Neutrophil (primary cell): ENCODE measurements at regions not wholly inside any gene's neighbourhood (a gene's known extent, or its start where the extent isn't known, plus 50 kb on each side); places are given as distances from the start of the nearest gene placed in this dataset.

Source experiments
- H3K27ac ChIP-seq: fragments of 200-600 bp; sonication (generic); 2 replicates; pipeline ENCODE4 v1.5.1; 2016; ENCODE audit warnings: mild to moderate bottlenecking, moderate library complexity
- H3K27me3 ChIP-seq: fragments of 200-600 bp; sonication (generic); 2 replicates; pipeline ENCODE4 v1.6.0; 2016; ENCODE audit warnings: mild to moderate bottlenecking
- H3K36me3 ChIP-seq: fragments of 200-600 bp; sonication (generic); 2 replicates; pipeline ENCODE4 v1.5.1; 2017
- H3K4me1 ChIP-seq, 2 experiments: fragments of 200-600 bp in 1 of 2; sonication (generic) in 1 of 2; 1 replicate in 1 of 2; 2 replicates in 1 of 2; pipeline versions ENCODE4 v1.5.1 to v1.6.1; 2013 to 2016; ENCODE audit warnings: low read depth in 1 of 2, low read length in 1 of 2, mild to moderate bottlenecking in 1 of 2, moderate library complexity in 1 of 2; ENCODE audit not compliant: control insufficient read depth in 1 of 2, insufficient read depth in 1 of 2
- H3K4me3 ChIP-seq, 2 experiments: fragments of 200-600 bp in 1 of 2; sonication (generic) in 1 of 2; 1 replicate in 1 of 2; 2 replicates in 1 of 2; pipeline ENCODE4 v1.5.1; 2013 to 2016; ENCODE audit warnings: low read depth in 1 of 2, low read length in 1 of 2, mild to moderate bottlenecking in 1 of 2, moderate library complexity in 1 of 2
- H3K9me3 ChIP-seq: fragments of 200-600 bp; sonication (generic); 2 replicates; pipeline ENCODE4 v1.5.1; 2016
- TF ChIP-seq, protein P1 (sequence below): fragments of 200-600 bp; sonication (generic); IDR thresholded peaks from 2 replicates; pipeline ENCODE4 v1.5.1; 2016; ENCODE audit warnings: antibody characterized with exemption

DNA sequence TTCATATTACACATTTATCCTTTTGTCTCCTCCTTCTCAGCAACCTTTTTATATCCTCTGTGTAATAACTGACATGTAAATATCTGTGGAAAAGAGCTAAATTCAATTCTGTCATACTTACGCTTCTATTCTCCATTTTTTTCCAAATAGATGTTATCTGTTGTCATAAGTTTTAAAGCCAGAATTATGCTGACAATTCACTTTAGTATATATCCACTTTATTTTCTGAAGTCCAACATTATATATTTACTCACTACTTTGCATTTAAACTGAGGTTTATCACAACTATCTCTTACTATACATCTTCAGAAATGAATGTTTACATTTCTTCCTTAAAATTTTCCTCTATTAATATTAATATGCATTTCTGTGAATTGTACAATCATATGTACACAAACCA, 247.9 kb upstream of the PCDH10 start:
- TF ChIP-seq, protein P1, sequence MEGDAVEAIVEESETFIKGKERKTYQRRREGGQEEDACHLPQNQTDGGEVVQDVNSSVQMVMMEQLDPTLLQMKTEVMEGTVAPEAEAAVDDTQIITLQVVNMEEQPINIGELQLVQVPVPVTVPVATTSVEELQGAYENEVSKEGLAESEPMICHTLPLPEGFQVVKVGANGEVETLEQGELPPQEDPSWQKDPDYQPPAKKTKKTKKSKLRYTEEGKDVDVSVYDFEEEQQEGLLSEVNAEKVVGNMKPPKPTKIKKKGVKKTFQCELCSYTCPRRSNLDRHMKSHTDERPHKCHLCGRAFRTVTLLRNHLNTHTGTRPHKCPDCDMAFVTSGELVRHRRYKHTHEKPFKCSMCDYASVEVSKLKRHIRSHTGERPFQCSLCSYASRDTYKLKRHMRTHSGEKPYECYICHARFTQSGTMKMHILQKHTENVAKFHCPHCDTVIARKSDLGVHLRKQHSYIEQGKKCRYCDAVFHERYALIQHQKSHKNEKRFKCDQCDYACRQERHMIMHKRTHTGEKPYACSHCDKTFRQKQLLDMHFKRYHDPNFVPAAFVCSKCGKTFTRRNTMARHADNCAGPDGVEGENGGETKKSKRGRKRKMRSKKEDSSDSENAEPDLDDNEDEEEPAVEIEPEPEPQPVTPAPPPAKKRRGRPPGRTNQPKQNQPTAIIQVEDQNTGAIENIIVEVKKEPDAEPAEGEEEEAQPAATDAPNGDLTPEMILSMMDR: no peak
- no peaks in the 10 kb centered on the region for H3K36me3 ChIP-seq
- no peak overlapping the region for H3K27ac ChIP-seq
- H3K9me3 ChIP-seq: no peaks in the 10 kb centered on the region
- no peak overlapping the region for H3K4me3 ChIP-seq
- no peaks in the 10 kb centered on the region for H3K27me3 ChIP-seq
- H3K4me1 ChIP-seq: no peaks in the 10 kb centered on the region

DNA sequence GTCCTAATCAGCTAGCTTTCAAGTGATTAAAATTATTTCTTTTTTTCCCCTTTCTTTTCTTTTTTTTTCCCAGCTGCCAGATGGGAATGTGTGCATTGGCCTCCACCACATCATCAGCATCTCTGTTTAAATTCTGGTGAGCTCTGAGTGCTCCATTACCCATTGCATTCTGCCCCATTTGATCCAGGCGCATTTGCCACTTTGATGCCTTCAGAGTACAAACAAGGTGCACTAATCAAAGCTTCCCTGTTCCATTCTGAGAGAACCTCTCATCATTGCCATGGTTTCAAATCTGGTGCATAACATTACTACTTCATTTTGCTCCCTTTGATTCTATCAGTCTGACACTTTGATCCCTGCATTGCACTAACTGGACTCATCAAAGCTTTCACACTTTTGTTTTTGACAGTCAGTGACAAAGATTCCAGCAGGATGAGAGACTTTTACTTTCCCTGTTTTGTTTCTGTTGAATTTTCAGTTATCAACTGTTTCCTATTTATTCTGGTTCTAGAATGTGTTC, 238.8 kb upstream of the PCDH10 start:
- Histone ChIP-seq H3K4me1 (no peaks in the 10 kb centered on the region), H3K4me3 (no peak overlapping the region), H3K36me3 (no peaks in the 10 kb centered on the region), H3K9me3 (no peaks in the 10 kb centered on the region), H3K27ac (no peak overlapping the region), H3K27me3 (no peaks in the 10 kb centered on the region)
- TF ChIP-seq, protein P1: no peak

DNA sequence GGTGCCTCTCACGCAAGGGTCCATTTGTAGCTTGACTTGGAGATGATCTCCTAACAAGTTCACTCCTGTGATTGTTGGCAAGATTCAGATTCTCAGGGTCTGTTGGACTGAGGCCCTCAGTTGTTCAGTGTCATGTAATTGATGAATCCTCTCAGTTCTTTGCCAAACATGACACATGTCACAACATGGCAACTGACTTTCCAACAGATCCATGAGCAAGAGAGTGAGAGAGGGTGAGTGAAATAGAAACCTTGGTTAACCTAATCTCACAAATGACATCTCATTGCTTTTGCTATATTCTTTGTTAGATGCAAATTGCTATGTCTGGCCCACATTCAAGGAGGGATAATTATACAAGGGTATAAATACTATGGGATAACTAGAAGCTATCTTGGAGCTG, 231.0 kb upstream of the PCDH10 start:
- Histone ChIP-seq H3K36me3 (no peaks in the 10 kb centered on the region), H3K4me3 (no peak overlapping the region), H3K9me3 (no peaks in the 10 kb centered on the region), H3K4me1 (no peaks in the 10 kb centered on the region), H3K27me3 (no peaks in the 10 kb centered on the region), H3K27ac (no peak overlapping the region)
- TF ChIP-seq, protein P1: no peak

DNA sequence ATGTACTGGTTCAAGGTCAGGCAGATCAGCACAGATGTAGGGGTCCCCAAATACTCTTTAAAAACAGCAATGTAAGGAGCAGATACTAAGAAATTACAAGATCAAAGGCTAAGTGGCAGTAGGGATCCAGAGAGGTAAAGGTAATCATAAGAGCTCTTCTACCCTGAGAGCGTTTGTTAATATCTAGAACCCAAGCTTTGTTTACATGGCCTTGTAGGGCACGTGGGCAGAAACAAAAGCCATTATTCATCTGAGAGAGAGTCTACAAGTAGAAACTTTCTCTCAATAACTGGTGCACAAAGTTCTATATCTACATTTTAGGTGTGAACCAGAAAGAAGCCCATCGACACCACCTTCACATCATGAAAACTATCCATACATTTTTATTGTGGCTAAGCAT, 225.6 kb upstream of the PCDH10 start:
- no peaks in the 10 kb centered on the region for H3K27me3 ChIP-seq
- H3K27ac ChIP-seq: no peak overlapping the region
- H3K4me3 ChIP-seq: no peak overlapping the region
- TF ChIP-seq, protein P1: no peak
- H3K9me3 ChIP-seq: no peaks in the 10 kb centered on the region
- H3K36me3 ChIP-seq: no peaks in the 10 kb centered on the region
- H3K4me1 ChIP-seq: no peaks in the 10 kb centered on the region

DNA sequence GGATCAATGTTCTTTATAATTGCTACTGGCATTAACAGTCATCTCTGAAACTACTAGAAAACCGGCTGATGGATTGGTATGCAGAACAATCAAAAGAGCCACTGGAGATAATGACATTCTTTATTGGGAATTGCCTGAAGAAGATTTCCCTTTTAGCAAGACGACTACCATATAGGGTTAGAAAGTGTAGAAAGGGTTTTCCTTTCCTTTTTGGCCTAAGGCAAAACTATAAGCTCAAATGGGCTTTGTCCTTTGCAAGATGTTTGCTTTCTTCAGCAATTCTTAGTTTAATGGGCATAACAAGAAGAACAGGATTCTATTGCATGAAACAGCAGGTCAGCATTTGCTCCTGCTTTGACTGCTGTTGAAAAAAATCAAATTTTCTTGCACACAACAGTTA, 214.2 kb upstream of the PCDH10 start:
- Histone ChIP-seq H3K27me3 (no peaks in the 10 kb centered on the region), H3K9me3 (no peaks in the 10 kb centered on the region), H3K4me3 (no peak overlapping the region), H3K4me1 (no peaks in the 10 kb centered on the region), H3K27ac (no peak overlapping the region), H3K36me3 (no peaks in the 10 kb centered on the region)
- TF ChIP-seq, protein P1: no peak

DNA sequence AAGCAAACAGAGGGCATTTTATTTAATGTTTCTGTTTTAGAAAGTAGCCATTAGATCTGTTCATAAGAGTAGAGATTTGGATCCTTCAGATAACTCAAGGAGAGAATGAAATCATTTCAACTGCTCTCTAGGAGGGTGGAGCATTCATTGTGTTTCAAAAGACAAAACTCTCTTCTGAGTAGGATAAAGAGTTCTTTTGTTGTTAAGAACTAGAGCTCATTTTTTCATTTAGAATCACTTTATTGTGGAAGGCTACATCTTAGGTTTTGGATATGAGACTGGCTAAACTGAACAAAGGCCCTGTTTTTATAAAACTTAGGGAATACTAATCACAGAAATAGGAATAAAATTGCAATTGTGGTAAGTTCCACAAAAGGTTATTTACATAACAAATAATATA, 193.9 kb upstream of the PCDH10 start:
- TF ChIP-seq, protein P1: no peak
- H3K27me3 ChIP-seq: no peaks in the 10 kb centered on the region
- no peak overlapping the region for H3K27ac ChIP-seq
- H3K4me3 ChIP-seq: no peak overlapping the region
- no peaks in the 10 kb centered on the region for H3K36me3 ChIP-seq
- no peaks in the 10 kb centered on the region for H3K4me1 ChIP-seq
- no peaks in the 10 kb centered on the region for H3K9me3 ChIP-seq
